ENCODE measurements at regions not wholly inside any gene's neighbourhood (a gene's known extent, or its start where the extent isn't known, plus 50 kb on each side); places are given as distances from the start of the nearest gene placed in this dataset.

- DNase-seq (ENCODE audit: low read depth) = no peak
Observed at GRCh38 chr12:111196532-111196931, 172.4 kb downstream of the PHETA1 start.

- no peak for DNase-seq (ENCODE audit: low read depth)
Observed at GRCh38 chr12:111195316-111195715, 173.6 kb downstream of the PHETA1 start.

- no peak for DNase-seq (ENCODE audit: low read depth)
Observed at GRCh38 chr12:111194703-111195051, 174.2 kb downstream of the PHETA1 start.

DNA sequence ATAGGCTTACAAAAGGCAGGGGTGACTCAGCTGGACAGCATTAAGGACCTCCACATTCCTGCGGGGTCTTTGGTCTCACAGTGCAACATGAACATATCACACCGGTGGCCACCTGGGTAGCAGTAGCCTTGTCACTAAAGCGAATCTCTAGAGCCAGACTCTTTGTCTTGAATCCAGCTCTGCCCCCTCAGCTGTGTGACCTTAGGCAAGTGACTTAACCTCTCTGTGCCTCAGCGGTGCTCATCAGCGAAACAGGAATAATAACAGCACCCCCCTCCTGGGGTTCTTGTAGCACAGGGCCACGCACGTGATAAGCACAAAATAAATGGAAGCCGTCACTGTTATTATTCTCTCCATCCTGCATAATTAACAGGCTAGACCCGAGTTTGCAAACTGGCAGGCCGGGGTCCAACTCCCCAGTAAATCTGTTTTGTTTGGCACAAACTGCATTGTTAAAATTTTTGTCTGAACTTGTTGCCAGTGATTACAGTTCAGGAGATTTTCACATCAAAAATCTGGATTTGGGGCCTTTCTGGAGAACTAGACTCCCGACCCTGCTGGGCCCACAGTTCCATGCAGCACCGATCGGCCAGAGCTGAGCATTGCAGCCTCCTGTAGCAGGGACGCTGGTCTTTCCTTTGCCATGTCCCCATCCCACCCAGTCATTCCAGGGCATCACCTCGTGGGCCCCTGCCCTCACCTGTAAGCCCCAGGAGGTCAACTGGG is 174.8 kb downstream of the PHETA1 start:
- no peak for DNase-seq (ENCODE audit: low read depth)

GRCh38 chr12:111193496-111193895 is 175.4 kb downstream of the PHETA1 start:
- no peak for DNase-seq (ENCODE audit: low read depth)

DNA sequence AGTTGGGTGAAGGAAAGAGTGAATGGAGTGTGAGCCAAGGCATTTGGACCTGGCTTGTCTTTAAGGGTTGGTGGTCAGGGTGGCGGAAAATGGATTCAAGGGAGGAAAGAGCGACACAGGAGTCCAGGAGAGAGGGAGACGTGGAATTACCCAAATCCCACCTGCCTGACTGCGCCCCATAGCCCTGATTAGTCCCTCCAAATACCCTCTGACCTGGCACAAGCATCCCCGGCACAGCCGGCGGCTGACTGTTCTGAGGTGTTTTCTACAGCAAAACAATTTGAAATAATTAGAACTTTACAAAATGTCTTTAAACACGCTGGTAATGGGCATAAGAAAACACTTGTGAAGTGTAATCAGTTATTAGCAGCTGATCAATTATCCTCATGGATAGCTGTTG is 175.8 kb downstream of the PHETA1 start:
- no peak for DNase-seq (ENCODE audit: low read depth)

GRCh38 chr12:111192647-111193046 is 176.2 kb downstream of the PHETA1 start:
- DNase-seq (ENCODE audit: low read depth) = no peak

GRCh38 chr12:111190741-111191526 is 178.0 kb downstream of the PHETA1 start:
- DNase-seq (ENCODE audit: low read depth) = no peak

- DNase-seq (ENCODE audit: low read depth) = no peak
Observed at GRCh38 chr12:111189792-111190191, 179.1 kb downstream of the PHETA1 start.

DNA sequence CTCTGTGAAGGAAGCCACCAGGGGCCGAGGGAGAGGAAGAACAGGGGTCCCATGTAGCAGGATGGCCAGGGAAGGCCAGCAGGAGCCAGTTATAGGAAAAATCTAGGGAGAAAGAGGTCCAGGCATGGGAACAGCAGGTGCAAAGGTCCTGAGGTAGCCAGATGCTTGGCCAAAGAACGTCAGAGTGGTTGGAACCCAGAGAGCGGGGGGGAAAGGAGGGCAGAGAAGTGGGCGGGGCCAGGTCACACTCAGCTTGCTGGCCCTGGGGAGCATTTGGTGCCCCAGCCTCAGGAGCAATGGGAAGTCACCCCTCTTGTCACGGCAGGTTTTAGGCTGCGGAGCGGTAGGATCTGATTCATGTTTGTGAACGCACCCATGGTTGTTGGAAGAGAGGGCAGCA is 180.5 kb downstream of the PHETA1 start:
- no peak for DNase-seq (ENCODE audit: low read depth)

DNA sequence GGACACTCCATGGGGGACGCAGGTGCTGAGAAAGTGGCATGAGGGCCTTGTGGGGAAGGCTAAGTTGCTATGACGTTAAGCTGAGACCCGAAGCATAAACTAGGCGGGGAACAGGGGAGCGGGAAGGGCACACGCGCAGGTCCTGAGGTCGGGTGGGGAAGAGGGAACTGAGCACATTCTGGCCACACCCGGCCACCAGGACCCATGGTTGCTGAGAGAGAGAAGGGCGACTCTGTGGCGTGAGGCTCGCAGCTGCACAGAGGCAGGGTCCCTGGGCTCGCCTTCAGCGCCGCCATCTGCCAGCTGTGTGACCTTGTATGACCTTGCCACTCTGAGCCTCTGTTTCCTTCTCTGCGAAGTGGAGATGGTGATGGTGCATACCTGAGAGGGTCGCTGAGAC is 182.5 kb downstream of the PHETA1 start:
- no peak for DNase-seq (ENCODE audit: low read depth)

GRCh38 chr12:111185889-111186227 is 183.0 kb downstream of the PHETA1 start:
- no peak for DNase-seq (ENCODE audit: low read depth)

GRCh38 chr12:111185206-111185888 is 183.5 kb downstream of the PHETA1 start:
- no peak for DNase-seq (ENCODE audit: low read depth)

- DNase-seq (ENCODE audit: low read depth) = no peak
Observed at GRCh38 chr12:111184161-111184560, 184.7 kb downstream of the PHETA1 start.

DNA sequence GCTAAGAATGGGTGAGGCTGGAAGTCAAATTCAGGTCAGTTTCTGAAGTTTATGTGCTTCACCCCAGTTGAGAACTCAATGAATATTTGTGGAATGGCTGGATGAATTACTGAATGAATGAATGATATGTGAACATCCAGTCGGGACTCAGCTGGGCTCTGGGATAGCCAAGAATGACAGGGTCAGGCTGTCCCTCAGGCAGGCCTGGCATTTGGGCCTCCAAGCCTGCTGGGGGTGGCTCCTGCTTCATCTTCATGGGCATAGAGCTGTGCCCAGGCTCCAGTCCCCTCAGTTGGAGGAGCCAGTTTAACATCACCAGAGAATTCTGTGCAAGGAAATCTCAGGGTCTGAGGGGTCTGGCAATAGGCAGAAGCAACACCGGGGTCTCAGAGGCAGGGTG is 185.8 kb downstream of the PHETA1 start:
- DNase-seq (ENCODE audit: low read depth) = no peak

DNA sequence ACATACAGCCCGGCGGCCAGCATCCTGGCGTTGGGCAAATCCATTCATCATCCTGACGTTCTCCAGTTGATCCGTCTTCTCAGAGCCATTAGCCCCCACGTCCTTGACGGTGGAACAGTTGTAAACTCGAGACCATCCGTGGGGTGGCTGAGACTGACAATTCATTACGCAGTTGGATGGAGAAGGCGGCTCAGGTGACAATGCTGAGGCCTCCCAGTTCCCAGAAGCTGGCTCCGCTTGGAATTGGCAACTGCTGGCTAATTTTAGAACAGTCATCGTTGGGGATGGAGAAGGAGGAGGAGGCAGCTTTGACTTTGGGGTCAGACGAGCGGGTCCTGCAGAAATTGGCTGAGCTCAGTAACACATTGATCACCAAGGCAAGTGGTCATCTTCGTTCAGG is 186.5 kb downstream of the PHETA1 start:
- no peak for DNase-seq (ENCODE audit: low read depth)

GRCh38 chr12:111181143-111181726 is 187.7 kb downstream of the PHETA1 start:
- DNase-seq (ENCODE audit: low read depth) = no peak

GRCh38 chr12:111180426-111181142 is 188.3 kb downstream of the PHETA1 start:
- DNase-seq (ENCODE audit: low read depth) = no peak

GRCh38 chr12:111178181-111179081 is 190.5 kb downstream of the PHETA1 start:
- no peak for DNase-seq (ENCODE audit: low read depth)

DNA sequence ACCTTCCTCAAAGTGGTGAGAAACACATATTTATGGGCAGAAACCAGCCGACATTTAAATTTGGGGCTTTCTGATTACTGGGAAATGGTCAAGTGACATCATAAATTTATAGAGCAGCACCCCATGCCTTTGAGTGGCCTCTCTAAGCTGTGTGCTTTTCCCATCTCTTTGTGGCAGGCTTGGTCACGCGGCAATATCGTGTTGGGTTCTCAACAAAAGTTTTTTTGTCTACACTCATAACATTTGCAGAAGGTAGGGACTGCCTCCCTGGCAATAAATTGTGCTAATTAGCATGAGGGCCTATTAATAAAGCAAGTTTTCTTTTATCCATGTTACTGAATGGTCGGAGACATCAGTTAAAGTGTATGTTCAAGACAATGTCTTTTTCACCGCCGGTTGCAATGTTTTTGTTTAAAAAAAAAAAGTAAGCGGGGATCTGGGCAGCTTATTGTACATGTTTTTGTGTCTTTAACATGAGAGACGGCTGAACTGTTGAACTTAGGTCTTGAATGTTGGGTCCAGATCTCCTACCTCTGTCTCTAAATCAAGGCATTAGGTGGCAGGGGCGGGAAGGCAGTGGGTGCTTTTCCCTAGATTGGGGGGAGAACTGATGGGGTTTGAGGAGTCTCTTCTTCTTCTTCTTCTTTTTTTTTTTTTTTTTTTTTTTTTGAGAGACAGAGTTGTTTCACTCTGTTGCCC is 193.3 kb downstream of the PHETA1 start:
- no peak for DNase-seq (ENCODE audit: low read depth)

DNA sequence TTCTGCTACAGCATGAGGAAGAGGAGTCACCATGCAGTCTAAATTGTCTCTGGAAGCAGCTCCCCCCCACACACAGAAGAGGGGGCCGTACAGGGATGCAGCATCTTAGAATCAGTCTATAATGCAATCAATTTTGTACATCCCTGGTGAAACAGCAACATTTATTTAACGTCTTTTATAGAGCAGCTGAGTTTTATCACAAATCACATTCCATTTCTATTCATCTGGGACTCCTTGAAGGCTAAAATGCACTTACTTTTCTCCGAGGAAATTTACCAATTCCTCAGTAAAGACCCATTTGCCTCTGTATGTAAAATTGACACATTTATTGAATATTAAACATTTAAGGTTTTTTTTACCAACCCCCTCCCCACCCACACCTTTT is 193.9 kb downstream of the PHETA1 start:
- DNase-seq (ENCODE audit: low read depth) = no peak

Data from activated T-cell treated with anti-CD3 and anti-CD28 coated beads for 48 hours (primary cell).